ENCODE measurements at regions not wholly inside any gene's neighbourhood (a gene's known extent, or its start where the extent isn't known, plus 50 kb on each side); places are given as distances from the start of the nearest gene placed in this dataset.

GRCh38 chr3:127056281-127056680 lies 73.4 kb downstream of the PLXNA1 start:
- Mint-ChIP-seq H3K27me3 (ENCODE audit: insufficient read depth, low read depth, poor library complexity) (peaks cover 6% of the 10 kb centered on the region), H3K9me3 (peaks cover 18% of the 10 kb centered on the region), H3K27ac (no peak overlapping the region), H3K4me1 (no peaks in the 10 kb centered on the region), H3K4me3 (no peak overlapping the region), H3K36me3 (ENCODE audit: low read depth) (peaks cover 11% of the 10 kb centered on the region; the same call in 2 of the 3 replicates)
- Histone ChIP-seq H3K79me2 (replicated peaks; ENCODE audit: insufficient read depth) (no peaks in the 10 kb centered on the region), H3F3A (replicated peaks; ENCODE audit: low read depth) (no peaks in the 10 kb centered on the region), H3K27me3 (ENCODE audit: insufficient read depth) (no peaks in the 10 kb centered on the region), H3K36me3 (ENCODE audit: insufficient read depth) (no peaks in the 10 kb centered on the region), H3K4me2 (no peak overlapping the region), H3K27ac (ENCODE audit: low read depth) (no peak overlapping the region), H3K9me2 (ENCODE audit: insufficient read depth) (no peaks in the 10 kb centered on the region), H3K4me1 (ENCODE audit: insufficient read depth) (no peaks in the 10 kb centered on the region), H2AFZ (no peak overlapping the region), H4K20me1 (replicated peaks; ENCODE audit: insufficient read depth) (no peaks in the 10 kb centered on the region), H3K4me3 (no peak overlapping the region)
- DNase-seq (ENCODE audit: low spot score) (no peak), ATAC-seq (no peak)
- TF ChIP-seq STAT1 (IDR thresholded peaks at IDR 0.05; ENCODE audit: unreplicated experiment) (no peak), ETS1 (IDR thresholded peaks at IDR 0.05) (no peak), ZNF331 (CRISPR knock-in tag; IDR thresholded peaks at IDR 0.05; ENCODE audit: low read depth) (no peak), ZNF462 (CRISPR knock-in tag; IDR thresholded peaks at IDR 0.05) (no peak), CTCF (conservative IDR thresholded peaks at IDR 0.05; ENCODE audit: low read depth in 2 of 2) (no peak), EZH2phosphoT487 (IDR thresholded peaks at IDR 0.05; ENCODE audit: unreplicated experiment) (no peak), ZNF114 (CRISPR knock-in tag; IDR thresholded peaks at IDR 0.05) (no peak), JUNB (IDR thresholded peaks at IDR 0.05; ENCODE audit: unreplicated experiment) (no peak), POLR2AphosphoS5 (IDR thresholded peaks at IDR 0.05; ENCODE audit: low read depth) (no peak), CREB1 (CRISPR knock-in tag; IDR thresholded peaks at IDR 0.05; ENCODE audit: low read depth) (no peak), EZH2 (IDR thresholded peaks at IDR 0.05; ENCODE audit: low read depth, unreplicated experiment) (no peak), NANOG (IDR thresholded peaks at IDR 0.05; ENCODE audit: borderline replicate concordance) (no peak), REST (IDR thresholded peaks at IDR 0.05; ENCODE audit: unreplicated experiment) (no peak)

Measured in GM23338 (cell line).